ENCODE measurements at regions not wholly inside any gene's neighbourhood (a gene's known extent, or its start where the extent isn't known, plus 50 kb on each side); places are given as distances from the start of the nearest gene placed in this dataset.

GRCh38 chr5:74502479-74502950 lies 138.0 kb downstream of the ENC1 start:
- H3K9me3 ChIP-seq (ENCODE audit: control insufficient read depth in 2 of 3, low read length in 3 of 3), result no peaks in the 10 kb centered on the region

GRCh38 chr5:74501674-74502478 lies 138.7 kb downstream of the ENC1 start:
- H3K27ac ChIP-seq (ENCODE audit: low read depth, low read length), result no peak overlapping the region
- Mint-ChIP-seq H3K4me1 (no peaks in the 10 kb centered on the region), H3K27ac (peak overlapping the region in 1 of 9 donors; percentile 0), H3K9me3 (peaks cover 0 to 2% (median 0%) of the 10 kb centered on the region in 11 donors), H3K36me3 (no peaks in the 10 kb centered on the region), H3K27me3 (peaks cover 0 to 3% (median 0%) of the 10 kb centered on the region in 5 donors), H3K4me3 (no peak overlapping the region)
- H3K4me1 ChIP-seq (ENCODE audit: control insufficient read depth in 2 of 2, insufficient read depth in 2 of 2, low read length in 2 of 2), result no peaks in the 10 kb centered on the region
- no peak overlapping the region for H3K4me3 ChIP-seq (ENCODE audit: low read length)
- CTCF ChIA-PET, result no interaction called here
- no peaks in the 10 kb centered on the region for H3K36me3 ChIP-seq (ENCODE audit: control insufficient read depth in 2 of 3, insufficient read depth in 3 of 3, low read length in 3 of 3)
- intact Hi-C loops (cut with micrococcal nuclease), result no loop called here
- ATAC-seq (no peak), DNase-seq (no peak)
- POLR2A ChIA-PET, result no interaction called here
- no peaks in the 10 kb centered on the region for H3K9me3 ChIP-seq (ENCODE audit: control insufficient read depth in 2 of 3, low read length in 3 of 3)
- no peaks in the 10 kb centered on the region for H3K27me3 ChIP-seq (ENCODE audit: control insufficient read depth in 2 of 2, insufficient read depth in 2 of 2, low read length in 2 of 2)

More at GRCh38 chr5:74502479-74502950, 138.0 kb downstream of the ENC1 start:
- DNase-seq, result no peak
- intact Hi-C loops (cut with micrococcal nuclease), result no loop called here
- POLR2A ChIA-PET, result no interaction called here
- Mint-ChIP-seq H3K36me3 (no peaks in the 10 kb centered on the region), H3K27me3 (peaks cover 0 to 3% (median 0%) of the 10 kb centered on the region in 5 donors), H3K4me1 (no peaks in the 10 kb centered on the region), H3K9me3 (peaks cover 0 to 2% (median 0%) of the 10 kb centered on the region in 11 donors), H3K4me3 (no peak overlapping the region), H3K27ac (peak overlapping the region in 1 of 9 donors; percentile 0)
- CTCF ChIA-PET, result no interaction called here
- Histone ChIP-seq H3K36me3 (ENCODE audit: control insufficient read depth in 2 of 3, insufficient read depth in 3 of 3, low read length in 3 of 3) (no peaks in the 10 kb centered on the region), H3K27me3 (ENCODE audit: control insufficient read depth in 2 of 2, insufficient read depth in 2 of 2, low read length in 2 of 2) (no peaks in the 10 kb centered on the region), H3K27ac (ENCODE audit: low read depth, low read length) (no peak overlapping the region), H3K4me1 (ENCODE audit: control insufficient read depth in 2 of 2, insufficient read depth in 2 of 2, low read length in 2 of 2) (no peaks in the 10 kb centered on the region), H3K4me3 (ENCODE audit: low read length) (no peak overlapping the region)
- no peak for ATAC-seq

- Mint-ChIP-seq H3K4me1 (no peaks in the 10 kb centered on the region), H3K27ac (no peak overlapping the region), H3K27me3 (peaks cover 0 to 6% (median 0%) of the 10 kb centered on the region in 5 donors), H3K36me3 (no peaks in the 10 kb centered on the region), H3K9me3 (peaks cover 0 to 2% (median 0%) of the 10 kb centered on the region in 11 donors), H3K4me3 (no peak overlapping the region)
- ChIA-PET CTCF (interaction anchor here (0.6 kb wide), 1 partner anchor 1158 kb away, joined by 4 read pairs; no protein-coding TSS in a partner anchor), POLR2A (no interaction called here)
- H3K27ac ChIP-seq (ENCODE audit: low read depth, low read length), result no peak overlapping the region
- no peak for ATAC-seq
- DNase-seq, result no peak
- no peak overlapping the region for H3K4me3 ChIP-seq (ENCODE audit: low read length)
- intact Hi-C loops (cut with micrococcal nuclease), result no loop called here
- no peaks in the 10 kb centered on the region for H3K4me1 ChIP-seq (ENCODE audit: control insufficient read depth in 2 of 2, insufficient read depth in 2 of 2, low read length in 2 of 2)
- H3K9me3 ChIP-seq (ENCODE audit: control insufficient read depth in 2 of 3, low read length in 3 of 3), result no peaks in the 10 kb centered on the region
- no peaks in the 10 kb centered on the region for H3K36me3 ChIP-seq (ENCODE audit: control insufficient read depth in 2 of 3, insufficient read depth in 3 of 3, low read length in 3 of 3)
- H3K27me3 ChIP-seq (ENCODE audit: control insufficient read depth in 2 of 2, insufficient read depth in 2 of 2, low read length in 2 of 2), result no peaks in the 10 kb centered on the region
Observed at GRCh38 chr5:74500110-74500917, 140.2 kb downstream of the ENC1 start.

DNA sequence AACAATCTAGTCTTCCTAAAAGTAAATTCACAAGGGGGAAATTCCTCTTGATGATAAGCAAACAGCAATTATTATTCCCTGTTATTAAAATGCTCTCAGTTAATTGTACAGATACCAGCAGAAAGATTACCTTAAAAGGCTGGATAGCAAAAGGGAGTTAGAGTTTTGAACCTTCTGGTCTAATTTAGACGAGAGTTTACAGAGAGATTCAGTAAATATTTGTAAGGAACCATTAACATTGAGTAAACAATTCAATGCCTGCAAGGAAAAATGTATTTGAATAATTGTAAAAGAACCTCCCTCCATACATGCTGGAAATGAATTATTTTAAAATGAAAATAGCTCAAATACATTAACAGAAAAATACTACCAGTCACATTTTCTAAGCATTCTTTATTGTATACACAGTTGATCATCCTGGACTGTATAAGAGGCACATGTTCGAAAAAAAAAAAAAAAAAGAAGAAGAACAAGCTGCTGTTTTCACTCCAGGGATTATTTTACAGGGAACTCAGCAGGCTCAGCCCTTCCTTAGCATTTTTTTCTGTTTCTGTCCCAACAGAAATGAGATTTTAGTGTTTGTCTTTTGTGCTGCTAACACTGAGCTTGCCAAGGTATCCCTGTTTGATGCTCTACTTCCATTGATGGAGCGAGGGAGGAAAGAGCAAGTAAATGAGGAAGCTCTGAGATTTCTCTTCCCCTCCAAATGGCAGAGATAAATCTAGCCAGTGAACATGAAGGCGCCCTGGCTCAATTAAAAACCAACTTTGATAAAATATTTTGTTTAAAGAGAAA lies 141.1 kb downstream of the ENC1 start:
- Histone ChIP-seq H3K9me3 (ENCODE audit: control insufficient read depth in 2 of 3, low read length in 3 of 3) (no peaks in the 10 kb centered on the region), H3K4me3 (ENCODE audit: low read length) (no peak overlapping the region), H3K36me3 (ENCODE audit: control insufficient read depth in 2 of 3, insufficient read depth in 3 of 3, low read length in 3 of 3) (no peaks in the 10 kb centered on the region), H3K27me3 (ENCODE audit: control insufficient read depth in 2 of 2, insufficient read depth in 2 of 2, low read length in 2 of 2) (no peaks in the 10 kb centered on the region), H3K4me1 (ENCODE audit: control insufficient read depth in 2 of 2, insufficient read depth in 2 of 2, low read length in 2 of 2) (no peaks in the 10 kb centered on the region), H3K27ac (ENCODE audit: low read depth, low read length) (no peak overlapping the region)
- no peak overlapping the region for H3K4me3 Mint-ChIP-seq
- DNase-seq (no peak), ATAC-seq (no peak)
- H3K9me3 Mint-ChIP-seq, result no peaks in the 10 kb centered on the region
- CTCF ChIA-PET, result interaction anchor here (0.6 to 0.7 kb wide), 2 partner anchors 386 to 1159 kb away, joined by 3 to 4 read pairs; no protein-coding TSS in a partner anchor
- POLR2A ChIA-PET, result no interaction called here
- intact Hi-C loops (cut with micrococcal nuclease), result no loop called here
- H3K27ac Mint-ChIP-seq, result no peak overlapping the region
- peaks cover 1 to 6% (median 2%) of the 10 kb centered on the region in 5 donors for H3K27me3 Mint-ChIP-seq
- H3K36me3 Mint-ChIP-seq, result no peaks in the 10 kb centered on the region
- H3K4me1 Mint-ChIP-seq, result no peaks in the 10 kb centered on the region

GRCh38 chr5:74497706-74498105 lies 142.8 kb downstream of the ENC1 start:
- CTCF ChIA-PET, result no interaction called here
- Mint-ChIP-seq H3K27me3 (peaks cover 5 to 10% (median 8%) of the 10 kb centered on the region in 5 donors), H3K9me3 (peaks cover 0 to 1% (median 0%) of the 10 kb centered on the region in 11 donors), H3K36me3 (no peaks in the 10 kb centered on the region), H3K4me1 (no peaks in the 10 kb centered on the region), H3K27ac (no peak overlapping the region), H3K4me3 (no peak overlapping the region)
- no peak for ATAC-seq
- H3K9me3 ChIP-seq (ENCODE audit: control insufficient read depth in 2 of 3, low read length in 3 of 3), result no peaks in the 10 kb centered on the region
- H3K27me3 ChIP-seq (ENCODE audit: control insufficient read depth in 2 of 2, insufficient read depth in 2 of 2, low read length in 2 of 2), result no peaks in the 10 kb centered on the region
- no peaks in the 10 kb centered on the region for H3K36me3 ChIP-seq (ENCODE audit: control insufficient read depth in 2 of 3, insufficient read depth in 3 of 3, low read length in 3 of 3)
- POLR2A ChIA-PET, result no interaction called here
- intact Hi-C loops (cut with micrococcal nuclease), result no loop called here
- no peaks in the 10 kb centered on the region for H3K4me1 ChIP-seq (ENCODE audit: control insufficient read depth in 2 of 2, insufficient read depth in 2 of 2, low read length in 2 of 2)
- H3K4me3 ChIP-seq (ENCODE audit: low read length), result no peak overlapping the region
- no peak overlapping the region for H3K27ac ChIP-seq (ENCODE audit: low read depth, low read length)
- DNase-seq, result no peak

GRCh38 chr5:74493411-74493810 lies 147.1 kb downstream of the ENC1 start:
- no peaks in the 10 kb centered on the region for H3K4me1 Mint-ChIP-seq
- no peaks in the 10 kb centered on the region for H3K36me3 ChIP-seq (ENCODE audit: control insufficient read depth in 2 of 3, insufficient read depth in 3 of 3, low read length in 3 of 3)
- H3K27ac ChIP-seq (ENCODE audit: low read depth, low read length), result no peak overlapping the region
- ChIA-PET CTCF (no interaction called here), POLR2A (no interaction called here)
- peaks cover 0 to 1% (median 0%) of the 10 kb centered on the region in 11 donors for H3K9me3 Mint-ChIP-seq
- no peaks in the 10 kb centered on the region for H3K4me1 ChIP-seq (ENCODE audit: control insufficient read depth in 2 of 2, insufficient read depth in 2 of 2, low read length in 2 of 2)
- H3K4me3 ChIP-seq (ENCODE audit: low read length), result no peak overlapping the region
- intact Hi-C loops (cut with micrococcal nuclease), result no loop called here
- H3K36me3 Mint-ChIP-seq, result no peaks in the 10 kb centered on the region
- no peaks in the 10 kb centered on the region for H3K27me3 ChIP-seq (ENCODE audit: control insufficient read depth in 2 of 2, insufficient read depth in 2 of 2, low read length in 2 of 2)
- ATAC-seq, result no peak
- H3K27me3 Mint-ChIP-seq, result peaks cover 5 to 14% (median 10%) of the 10 kb centered on the region in 5 donors
- no peaks in the 10 kb centered on the region for H3K9me3 ChIP-seq (ENCODE audit: control insufficient read depth in 2 of 3, low read length in 3 of 3)
- no peak overlapping the region for H3K27ac Mint-ChIP-seq
- DNase-seq, result no peak
- no peak overlapping the region for H3K4me3 Mint-ChIP-seq
